ENCODE measurements at regions not wholly inside any gene's neighbourhood (a gene's known extent, or its start where the extent isn't known, plus 50 kb on each side); places are given as distances from the start of the nearest gene placed in this dataset.

DNA sequence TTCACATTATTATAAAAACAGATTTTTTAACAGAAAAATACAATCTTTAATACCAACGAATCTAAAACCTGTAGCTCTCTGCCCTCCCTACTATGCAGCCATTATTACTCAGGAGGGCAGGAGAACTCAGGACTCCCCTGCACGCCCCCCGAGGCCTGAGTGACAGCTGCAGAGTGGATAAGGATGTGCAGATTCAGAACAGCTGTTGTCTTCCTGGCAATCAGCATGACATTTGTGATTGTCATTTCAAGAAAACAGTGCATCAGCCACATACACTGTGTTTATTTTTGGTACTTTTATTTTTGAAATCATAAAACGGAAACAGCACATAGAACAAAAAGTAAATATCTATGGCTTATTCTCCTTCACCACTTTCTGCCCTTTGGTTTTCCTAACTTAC lies 450.8 kb downstream of the OCA2 start:
- H3K27ac ChIP-seq, result no peak overlapping the region
- H3K4me2 ChIP-seq (ENCODE audit: low read length), result no peak overlapping the region
- H3K9ac ChIP-seq, result no peak overlapping the region
- no peaks in the 10 kb centered on the region for H3K4me1 ChIP-seq
- H3K79me2 ChIP-seq, result no peaks in the 10 kb centered on the region
- TF ChIP-seq, protein P1, sequence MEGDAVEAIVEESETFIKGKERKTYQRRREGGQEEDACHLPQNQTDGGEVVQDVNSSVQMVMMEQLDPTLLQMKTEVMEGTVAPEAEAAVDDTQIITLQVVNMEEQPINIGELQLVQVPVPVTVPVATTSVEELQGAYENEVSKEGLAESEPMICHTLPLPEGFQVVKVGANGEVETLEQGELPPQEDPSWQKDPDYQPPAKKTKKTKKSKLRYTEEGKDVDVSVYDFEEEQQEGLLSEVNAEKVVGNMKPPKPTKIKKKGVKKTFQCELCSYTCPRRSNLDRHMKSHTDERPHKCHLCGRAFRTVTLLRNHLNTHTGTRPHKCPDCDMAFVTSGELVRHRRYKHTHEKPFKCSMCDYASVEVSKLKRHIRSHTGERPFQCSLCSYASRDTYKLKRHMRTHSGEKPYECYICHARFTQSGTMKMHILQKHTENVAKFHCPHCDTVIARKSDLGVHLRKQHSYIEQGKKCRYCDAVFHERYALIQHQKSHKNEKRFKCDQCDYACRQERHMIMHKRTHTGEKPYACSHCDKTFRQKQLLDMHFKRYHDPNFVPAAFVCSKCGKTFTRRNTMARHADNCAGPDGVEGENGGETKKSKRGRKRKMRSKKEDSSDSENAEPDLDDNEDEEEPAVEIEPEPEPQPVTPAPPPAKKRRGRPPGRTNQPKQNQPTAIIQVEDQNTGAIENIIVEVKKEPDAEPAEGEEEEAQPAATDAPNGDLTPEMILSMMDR (IDR thresholded peaks at IDR 0.05), result no peak
- H3K9me3 ChIP-seq (ENCODE audit: control insufficient read depth, low read length), result no peaks in the 10 kb centered on the region
- no peaks in the 10 kb centered on the region for H3K27me3 ChIP-seq (ENCODE audit: control insufficient read depth, insufficient read depth, low read length)
- H3K36me3 ChIP-seq (ENCODE audit: control insufficient read depth, insufficient read depth, low read length), result no peaks in the 10 kb centered on the region
- no peak overlapping the region for H2AFZ ChIP-seq
- H3K4me3 ChIP-seq (ENCODE audit: low read depth, low read length), result no peak overlapping the region

DNA sequence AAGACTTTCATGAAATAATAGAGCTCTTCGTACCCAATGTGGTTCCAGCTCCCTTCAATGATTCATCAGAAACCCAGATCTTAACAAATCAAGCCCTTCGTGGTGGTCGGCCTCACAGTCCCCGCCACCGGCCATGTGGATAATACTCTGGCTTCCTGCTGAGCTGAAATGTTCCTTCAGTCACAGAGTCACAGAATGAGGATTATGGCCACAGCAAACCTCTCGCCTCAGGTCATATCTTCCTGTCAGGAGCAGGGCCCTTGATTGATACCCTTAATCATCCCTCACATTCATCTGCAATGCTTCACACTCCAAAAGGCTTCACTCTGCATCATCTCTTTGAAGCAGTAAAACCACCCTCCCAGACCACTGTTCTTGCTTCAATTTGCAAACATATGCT lies 452.6 kb downstream of the OCA2 start:
- Histone ChIP-seq H2AFZ (no peak overlapping the region), H3K27me3 (ENCODE audit: control insufficient read depth, insufficient read depth, low read length) (no peaks in the 10 kb centered on the region), H3K36me3 (ENCODE audit: control insufficient read depth, insufficient read depth, low read length) (no peaks in the 10 kb centered on the region), H3K79me2 (no peaks in the 10 kb centered on the region), H3K9ac (no peak overlapping the region), H3K4me2 (ENCODE audit: low read length) (no peak overlapping the region), H3K4me1 (no peaks in the 10 kb centered on the region), H3K4me3 (ENCODE audit: low read depth, low read length) (no peak overlapping the region), H3K27ac (no peak overlapping the region), H3K9me3 (ENCODE audit: control insufficient read depth, low read length) (no peaks in the 10 kb centered on the region)
- TF ChIP-seq, protein P1 (IDR thresholded peaks at IDR 0.05), result no peak

DNA sequence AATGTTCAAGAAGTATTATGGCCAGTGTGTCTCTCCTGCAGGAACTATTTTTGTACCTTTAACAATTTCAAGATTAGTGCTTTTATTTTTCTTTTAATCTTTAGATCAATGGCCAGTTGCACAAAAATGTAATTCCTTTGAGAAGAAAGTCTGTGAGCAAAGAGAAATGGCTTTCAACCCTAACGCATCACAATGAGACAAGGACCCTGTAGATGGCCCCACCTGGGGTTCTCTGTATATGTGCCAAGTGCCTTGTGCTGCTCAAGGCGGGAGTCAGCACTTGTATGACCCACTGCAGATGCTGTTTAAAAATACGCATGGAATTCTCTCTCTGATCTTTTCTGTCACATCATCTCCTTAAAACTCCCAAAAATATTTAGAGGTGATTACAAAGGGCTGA lies 453.4 kb downstream of the OCA2 start:
- TF ChIP-seq, protein P1 (IDR thresholded peaks at IDR 0.05), result no peak
- no peak overlapping the region for H3K27ac ChIP-seq

DNA sequence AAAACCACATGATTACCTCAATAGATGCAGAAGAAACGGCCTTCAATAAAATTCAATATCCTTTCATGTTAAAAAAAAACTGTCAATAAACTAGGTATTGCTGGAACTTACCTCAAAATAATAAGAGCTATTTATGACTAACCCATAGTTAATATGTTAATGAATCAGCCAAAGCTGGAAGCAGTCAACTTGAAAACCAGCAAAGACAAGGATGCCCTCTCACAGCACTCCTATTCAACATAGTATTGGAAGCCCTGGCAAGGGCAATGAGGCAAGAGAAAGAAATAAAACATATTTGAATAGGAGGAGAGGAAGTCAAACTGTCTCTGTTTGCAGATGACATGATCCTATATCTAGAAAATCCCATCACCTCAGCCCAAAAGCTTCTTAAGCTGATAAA lies 456.1 kb downstream of the OCA2 start:
- Histone ChIP-seq H3K4me1 (no peaks in the 10 kb centered on the region), H2AFZ (no peak overlapping the region), H3K9me3 (ENCODE audit: control insufficient read depth, low read length) (no peaks in the 10 kb centered on the region), H3K4me3 (ENCODE audit: low read depth, low read length) (no peak overlapping the region), H3K27me3 (ENCODE audit: control insufficient read depth, insufficient read depth, low read length) (no peaks in the 10 kb centered on the region), H3K27ac (no peak overlapping the region), H3K4me2 (ENCODE audit: low read length) (no peak overlapping the region), H3K79me2 (no peaks in the 10 kb centered on the region), H3K36me3 (ENCODE audit: control insufficient read depth, insufficient read depth, low read length) (no peaks in the 10 kb centered on the region), H3K9ac (no peak overlapping the region)
- TF ChIP-seq, protein P1 (IDR thresholded peaks at IDR 0.05), result no peak

More for the DNA sequence above, 453.4 kb downstream of the OCA2 start:
- no peak overlapping the region for H3K4me3 ChIP-seq (ENCODE audit: low read depth, low read length)
- no peaks in the 10 kb centered on the region for H3K27me3 ChIP-seq (ENCODE audit: control insufficient read depth, insufficient read depth, low read length)
- H3K4me2 ChIP-seq (ENCODE audit: low read length), result no peak overlapping the region
- H3K4me1 ChIP-seq, result no peaks in the 10 kb centered on the region
- no peak overlapping the region for H2AFZ ChIP-seq
- no peaks in the 10 kb centered on the region for H3K79me2 ChIP-seq
- H3K9me3 ChIP-seq (ENCODE audit: control insufficient read depth, low read length), result no peaks in the 10 kb centered on the region
- H3K9ac ChIP-seq, result no peak overlapping the region
- no peaks in the 10 kb centered on the region for H3K36me3 ChIP-seq (ENCODE audit: control insufficient read depth, insufficient read depth, low read length)

DNA sequence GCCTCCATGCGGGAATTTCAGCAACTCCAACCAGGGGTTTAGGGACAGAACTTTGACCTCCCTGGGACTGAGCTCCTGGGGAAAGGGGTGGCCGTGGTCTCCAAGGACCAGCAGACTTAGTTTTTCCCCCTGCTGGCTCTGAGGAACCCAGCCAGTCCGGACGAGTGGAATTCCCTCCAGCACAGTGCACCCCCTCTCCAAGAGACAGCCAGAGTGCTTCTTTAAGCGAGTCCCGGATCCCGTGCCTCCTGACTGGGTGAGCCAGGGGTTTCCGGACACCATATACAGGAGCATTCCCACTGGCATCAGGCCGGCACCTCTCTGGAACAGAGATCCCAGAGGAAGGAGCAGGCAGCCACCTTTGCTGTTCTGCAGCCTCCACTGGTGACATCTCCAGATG lies 459.5 kb downstream of the OCA2 start:
- Histone ChIP-seq H3K4me1 (no peaks in the 10 kb centered on the region), H3K27ac (no peak overlapping the region), H3K27me3 (ENCODE audit: control insufficient read depth, insufficient read depth, low read length) (no peaks in the 10 kb centered on the region), H3K79me2 (no peaks in the 10 kb centered on the region), H2AFZ (no peak overlapping the region), H3K4me3 (ENCODE audit: low read depth, low read length) (no peak overlapping the region), H3K4me2 (ENCODE audit: low read length) (no peak overlapping the region), H3K9ac (no peak overlapping the region), H3K36me3 (ENCODE audit: control insufficient read depth, insufficient read depth, low read length) (no peaks in the 10 kb centered on the region), H3K9me3 (ENCODE audit: control insufficient read depth, low read length) (no peaks in the 10 kb centered on the region)
- TF ChIP-seq, protein P1 (IDR thresholded peaks at IDR 0.05), result no peak
